Stimulated activated naive CD4-positive, alpha-beta T cell (primary cell): ENCODE measurements at regions not wholly inside any gene's neighbourhood (a gene's known extent, or its start where the extent isn't known, plus 50 kb on each side); places are given as distances from the start of the nearest gene placed in this dataset.

ENCODE experiments used
- DNase-seq, 6 experiments: peaks; one replicate each; lab custom pipeline; 2025; lab: John Stamatoyannopoulos, UW

DNA sequence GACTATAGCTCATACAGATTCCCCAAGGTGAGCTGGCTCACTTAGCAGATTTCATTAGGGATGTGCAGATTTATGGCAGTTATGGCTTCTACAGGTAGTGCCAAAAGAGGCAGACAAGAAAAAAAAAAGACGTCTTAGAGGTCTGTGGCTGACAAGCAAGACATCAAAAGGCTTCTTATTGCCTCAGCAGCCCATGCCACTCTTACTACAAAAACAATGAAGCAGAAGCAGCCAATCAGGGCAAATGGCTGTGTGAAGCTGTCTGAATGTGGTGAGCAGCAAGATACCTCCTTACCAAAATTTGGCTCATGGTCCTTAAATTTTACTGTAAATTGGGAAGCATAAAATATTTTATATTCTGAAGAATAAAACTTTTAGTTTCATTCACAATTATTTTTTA, 557.5 kb upstream of the GOLIM4 start:
- DNase-seq, result no peak

DNA sequence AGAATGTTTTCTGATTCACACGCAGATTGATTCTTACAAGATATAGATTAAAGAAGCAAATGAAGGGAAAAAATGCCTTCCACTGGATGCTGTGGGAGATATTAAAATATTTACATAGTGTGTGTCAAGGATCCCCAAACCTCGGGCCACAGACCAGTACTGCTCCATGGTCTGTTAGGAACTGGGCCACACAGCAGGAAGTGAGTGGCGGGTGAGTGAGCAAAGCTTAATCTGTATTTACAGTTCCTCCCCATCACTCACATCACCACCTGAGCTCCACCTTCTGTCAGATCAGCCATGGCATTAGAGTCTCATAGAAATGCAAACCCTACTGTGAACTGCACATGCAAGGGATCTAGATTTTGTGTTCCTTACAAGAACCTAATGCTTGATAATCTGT, 552.6 kb upstream of the GOLIM4 start:
- no peak for DNase-seq

DNA sequence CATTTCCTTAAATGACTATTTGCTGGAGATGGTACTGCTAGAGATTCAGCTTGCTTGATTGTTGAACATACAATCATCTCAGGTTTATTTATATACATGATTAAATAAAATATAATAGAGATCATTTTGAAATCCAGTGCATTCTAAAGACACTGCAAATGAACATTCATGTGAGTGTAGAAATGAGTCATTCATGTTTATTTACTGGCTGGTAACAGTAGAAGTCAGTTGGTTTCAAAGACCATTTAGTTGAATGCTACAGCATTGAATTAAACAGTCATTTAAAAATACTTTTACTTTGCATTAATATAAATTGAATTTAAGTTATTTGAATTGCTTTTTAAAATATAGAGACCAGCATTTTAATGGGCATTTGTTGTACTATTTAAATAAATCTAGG, 551.9 kb upstream of the GOLIM4 start:
- no peak for DNase-seq

DNA sequence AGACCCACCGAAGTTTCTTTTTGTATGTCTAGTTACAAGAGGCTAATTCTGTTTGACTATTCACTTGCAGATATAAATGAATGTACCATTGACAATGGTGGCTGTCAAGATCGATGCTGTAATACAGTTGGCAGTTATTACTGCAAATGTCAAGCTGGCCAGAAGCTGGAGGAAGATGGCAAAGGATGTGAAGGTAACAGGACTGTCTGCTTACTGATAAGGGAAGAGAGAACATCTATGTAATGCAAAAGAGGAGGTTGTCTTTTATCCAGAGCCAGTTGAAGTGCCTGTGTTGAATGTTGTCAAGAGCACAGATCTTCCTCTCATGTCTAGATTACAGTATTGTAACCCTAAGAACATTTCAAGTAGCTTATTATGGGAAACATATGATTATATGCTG, 549.5 kb upstream of the GOLIM4 start:
- DNase-seq, result no peak

DNA sequence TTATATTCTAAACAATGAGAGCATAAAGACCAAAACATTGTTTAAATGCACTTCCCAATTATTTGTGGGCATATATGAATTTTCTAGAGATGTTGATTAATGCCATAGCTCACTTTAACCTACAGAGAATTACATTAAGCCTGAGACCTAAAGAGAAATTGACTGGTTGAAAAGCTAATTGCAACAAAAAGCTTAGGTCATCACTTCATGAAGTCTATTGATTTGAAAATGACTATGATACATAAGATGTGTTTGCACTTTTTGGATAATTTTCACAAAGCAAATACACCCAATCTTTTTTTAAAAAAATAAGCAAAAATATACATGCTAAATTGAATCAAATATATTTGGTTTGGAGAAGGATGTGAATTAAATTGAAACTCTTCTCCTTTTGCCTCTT, 532.8 kb upstream of the GOLIM4 start:
- DNase-seq, result no peak

DNA sequence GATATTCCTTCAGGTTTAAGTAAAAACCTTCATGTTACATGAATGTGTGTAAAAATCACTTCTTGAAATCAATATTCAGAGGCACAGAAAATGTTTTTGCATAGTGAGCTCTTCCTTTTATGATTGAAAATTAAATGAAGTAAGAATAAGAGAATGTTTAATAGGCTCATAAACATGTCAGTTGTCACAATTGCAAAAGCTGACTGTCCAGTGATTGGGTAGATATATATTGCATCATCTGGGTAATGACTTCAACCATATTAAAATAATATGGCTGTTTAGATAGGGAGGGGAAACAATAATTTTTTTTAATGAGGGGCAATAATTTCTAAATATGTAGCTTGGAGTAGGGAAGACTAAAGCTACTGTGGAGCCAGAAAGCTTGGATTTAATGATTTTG, 529.8 kb upstream of the GOLIM4 start:
- no peak for DNase-seq

DNA sequence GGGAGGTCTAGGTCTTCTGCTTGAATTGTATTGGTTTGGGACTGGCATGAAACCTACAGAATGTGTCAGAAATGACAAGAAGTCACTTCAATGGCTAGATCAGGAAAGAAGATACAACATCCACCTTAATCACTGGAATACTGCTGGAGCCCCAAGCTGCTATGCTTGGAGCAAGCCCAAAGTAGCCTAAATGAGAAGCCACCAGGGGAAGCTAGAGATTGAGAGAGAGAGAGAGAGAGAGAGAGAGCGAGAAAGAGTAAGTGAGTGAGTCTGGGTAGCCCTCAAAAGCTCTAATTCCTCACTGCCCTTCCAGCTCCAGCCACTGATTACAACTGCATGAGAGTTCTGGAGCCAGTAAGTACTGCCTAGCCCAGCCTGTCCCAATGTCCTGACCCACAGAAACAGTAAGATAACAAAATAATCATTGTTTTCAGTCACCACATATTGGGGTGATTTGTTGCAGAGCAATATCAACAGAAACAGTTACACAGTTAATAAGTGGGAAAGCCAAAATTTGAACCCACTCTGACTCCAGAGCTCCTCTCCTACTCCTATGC, 529.2 kb upstream of the GOLIM4 start:
- no peak for DNase-seq

DNA sequence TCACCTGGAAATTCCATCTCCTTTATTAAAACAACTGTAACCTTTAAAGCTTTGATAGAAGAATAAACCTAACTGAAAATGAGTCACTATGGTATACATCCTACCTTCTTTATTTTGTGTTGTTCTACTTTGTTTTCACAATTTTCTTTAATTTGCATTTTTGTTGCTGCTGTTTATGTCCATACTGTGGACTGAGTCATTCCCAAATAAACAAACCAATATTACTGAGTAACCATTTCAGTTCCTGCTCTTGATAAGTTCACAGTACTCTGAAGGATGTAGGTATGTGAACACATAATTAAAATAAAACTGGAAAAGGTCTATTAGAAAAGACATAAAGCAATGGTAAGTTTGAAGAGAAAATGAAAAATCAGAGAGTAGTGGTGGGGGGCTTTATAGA, 528.5 kb upstream of the GOLIM4 start:
- DNase-seq, result no peak

DNA sequence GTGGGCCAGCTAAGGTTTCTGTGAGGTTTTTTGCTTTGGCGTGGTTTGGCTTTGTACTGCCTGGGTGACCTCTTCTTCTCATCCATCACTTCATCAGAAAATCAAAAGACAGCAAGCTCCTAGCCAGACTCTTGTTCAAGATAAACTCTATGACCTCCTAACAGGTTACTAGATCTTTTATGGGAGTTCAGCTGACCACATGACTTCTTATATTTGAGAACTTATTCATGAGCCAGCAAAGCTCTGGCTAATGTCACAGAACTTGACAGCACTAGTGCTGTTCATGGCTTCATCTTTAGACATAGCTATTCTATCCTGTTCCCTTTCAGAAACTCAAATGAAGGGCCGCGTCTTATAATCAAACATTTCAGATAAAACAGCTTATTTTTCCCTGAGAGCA, 527.1 kb upstream of the GOLIM4 start:
- no peak for DNase-seq

DNA sequence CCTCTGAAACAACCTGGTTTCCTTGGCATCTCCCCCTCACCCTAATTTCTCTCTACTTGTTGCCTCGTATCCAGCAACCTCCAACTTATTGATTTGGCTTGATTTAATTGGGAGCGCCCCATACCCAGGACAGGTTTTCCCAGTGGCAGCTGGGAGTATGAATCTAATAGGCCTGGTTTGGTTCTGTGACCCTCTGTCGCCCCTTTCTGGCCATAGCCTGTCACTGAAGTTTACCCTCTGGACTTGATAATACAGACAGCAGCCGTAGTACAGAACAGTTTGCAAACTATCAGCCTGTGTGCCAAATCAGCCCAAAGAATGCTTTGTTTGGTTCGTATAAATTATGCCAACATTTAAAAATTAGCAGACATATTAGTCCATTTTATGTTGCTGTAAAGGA, 525.1 kb upstream of the GOLIM4 start:
- no peak for DNase-seq

DNA sequence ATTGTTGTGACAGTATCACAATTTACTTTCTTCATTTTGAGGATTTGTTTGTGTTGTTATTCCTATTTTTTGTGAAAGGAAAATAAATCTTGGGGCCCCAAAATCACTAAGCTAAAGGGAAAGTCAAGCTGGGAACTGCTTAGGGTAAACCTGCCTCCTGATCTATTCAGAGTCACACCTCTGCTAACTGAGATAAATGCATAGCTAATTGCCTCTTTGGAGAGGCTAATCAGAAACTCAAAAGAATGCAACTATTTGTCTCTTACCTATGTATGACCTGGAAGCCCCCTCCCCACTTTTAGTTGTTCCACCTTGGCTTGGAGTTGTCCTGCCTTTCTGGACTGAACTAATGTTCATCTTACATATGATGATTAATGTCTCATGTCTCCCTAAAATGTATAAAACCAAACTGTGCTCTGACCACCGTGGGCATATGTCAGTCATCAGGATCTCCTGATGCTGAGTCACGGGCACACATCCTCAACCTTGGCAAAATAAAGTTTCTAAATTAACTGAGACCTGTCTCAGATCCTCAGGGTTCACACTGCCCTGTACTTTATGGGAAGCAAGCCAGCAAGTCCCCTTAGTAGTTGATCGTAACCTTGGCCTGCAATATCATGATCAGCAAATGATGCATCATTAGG, 523.2 kb upstream of the GOLIM4 start:
- DNase-seq, result no peak

DNA sequence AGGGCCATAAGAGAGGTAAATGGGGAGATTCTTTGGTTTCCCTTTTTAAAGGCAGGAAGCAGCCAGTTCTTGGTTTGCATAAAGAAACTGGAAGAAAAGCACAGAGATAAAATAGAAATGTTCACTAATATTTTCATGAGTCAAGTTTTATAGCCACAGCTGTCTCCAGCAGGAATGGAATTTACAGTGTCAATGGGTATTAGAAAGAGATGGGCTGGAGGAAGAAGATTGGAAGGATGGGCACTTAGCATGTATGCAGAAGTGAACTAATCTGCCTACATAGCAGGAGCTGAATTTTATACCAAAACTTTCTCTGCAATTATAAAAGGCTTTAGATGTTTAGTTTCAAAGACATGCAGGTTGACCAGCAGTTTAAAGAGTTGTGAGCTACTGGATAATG, 521.9 kb upstream of the GOLIM4 start:
- DNase-seq, result no peak

DNA sequence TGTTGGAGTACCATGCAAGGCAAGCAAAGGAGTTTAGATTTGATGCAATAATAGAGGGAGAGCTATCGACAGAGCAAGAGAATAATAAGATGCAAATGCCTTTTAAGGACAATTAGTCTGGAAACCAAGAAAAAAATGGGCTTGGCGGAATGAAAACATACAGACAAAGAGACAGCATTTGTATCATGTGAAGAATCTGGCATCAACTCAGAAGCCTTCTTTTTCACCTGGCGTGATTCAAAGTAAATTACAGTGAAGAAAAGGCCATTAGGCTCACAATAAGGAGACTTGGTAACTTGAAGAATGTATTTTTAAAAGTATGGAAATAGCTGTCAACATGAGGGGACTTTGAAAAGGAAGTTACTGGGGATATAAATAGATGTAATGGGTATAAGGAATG, 521.2 kb upstream of the GOLIM4 start:
- DNase-seq, result no peak

DNA sequence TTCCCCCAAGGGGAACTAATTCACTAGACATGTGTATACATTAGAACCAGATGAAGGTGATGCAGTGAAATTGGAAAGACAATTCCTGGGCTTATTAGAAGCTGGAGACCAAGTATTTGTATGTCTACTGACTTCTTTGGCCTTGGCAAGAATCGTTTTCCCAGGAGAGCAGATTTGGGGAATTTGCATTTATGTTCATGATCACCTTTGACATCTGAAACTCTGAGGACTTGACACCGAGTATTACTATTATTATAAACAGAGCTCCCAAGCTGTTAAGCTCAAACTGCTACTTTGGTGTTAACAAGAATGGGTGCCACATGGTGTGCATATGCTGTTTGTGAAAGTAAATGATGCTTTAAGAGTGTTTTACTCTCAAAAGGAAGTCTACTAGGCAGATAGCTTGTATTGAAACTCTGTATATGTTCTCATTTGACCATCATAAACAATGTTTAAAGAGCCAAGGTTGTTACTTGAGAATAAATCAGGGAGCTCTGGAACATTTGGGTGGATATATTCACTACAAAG, 519.8 kb upstream of the GOLIM4 start:
- DNase-seq, result no peak

DNA sequence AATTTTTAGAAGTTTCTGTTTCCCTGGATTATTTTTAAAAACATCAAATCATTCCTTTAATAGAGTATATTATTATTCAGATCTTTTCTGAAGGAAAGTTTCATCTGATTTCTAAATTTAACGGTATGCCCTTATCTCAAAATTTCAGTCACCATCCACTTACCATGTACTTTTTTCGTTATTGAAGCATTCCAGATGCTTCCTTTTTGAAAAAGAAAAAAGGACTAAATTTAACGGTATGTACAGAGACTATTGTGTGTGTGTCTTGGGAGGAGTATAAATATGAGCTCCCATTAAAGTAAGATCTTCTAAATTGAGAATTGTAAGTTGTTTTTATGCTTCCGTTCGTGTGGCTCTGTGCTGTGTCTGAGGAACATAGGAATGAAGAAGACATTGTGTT, 517.4 kb upstream of the GOLIM4 start:
- no peak for DNase-seq

DNA sequence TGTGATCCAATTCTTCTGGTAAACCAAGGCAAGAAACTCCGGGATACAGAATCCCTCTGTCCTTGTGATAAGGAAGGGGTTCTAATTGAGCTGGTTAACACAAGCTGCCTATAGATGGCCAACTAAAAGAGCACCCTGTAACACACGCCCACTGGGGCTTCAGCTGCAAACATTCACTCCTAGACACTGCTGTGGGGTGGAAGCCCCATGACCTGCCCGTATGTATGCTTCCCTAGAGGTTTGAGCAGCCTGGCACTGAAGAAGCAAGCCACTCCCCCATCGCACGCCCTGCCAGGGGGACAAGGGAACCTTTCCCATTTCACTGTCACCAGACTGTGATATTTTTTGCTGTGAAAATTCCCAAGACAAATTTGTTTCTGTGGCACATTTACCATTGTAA, 516.9 kb upstream of the GOLIM4 start:
- DNase-seq, result no peak

DNA sequence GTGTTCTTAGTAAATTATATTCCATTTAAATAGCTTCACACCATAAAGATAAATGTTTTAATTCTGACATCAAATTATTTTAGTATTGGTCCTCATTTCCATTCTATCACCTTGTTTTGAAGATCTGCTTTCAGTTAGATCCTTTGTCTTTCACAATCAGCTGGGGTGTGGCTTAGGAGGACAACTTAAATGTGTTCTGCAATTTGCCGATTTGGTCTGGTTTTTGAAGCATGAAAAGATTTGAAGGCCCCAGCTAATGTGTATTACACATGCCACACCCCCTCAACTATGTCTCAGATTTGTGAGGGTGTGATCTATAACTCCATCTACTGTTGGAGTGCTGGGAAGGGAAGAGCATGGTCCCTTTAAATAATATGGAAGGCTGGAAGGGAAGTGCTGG, 516.1 kb upstream of the GOLIM4 start:
- no peak for DNase-seq

DNA sequence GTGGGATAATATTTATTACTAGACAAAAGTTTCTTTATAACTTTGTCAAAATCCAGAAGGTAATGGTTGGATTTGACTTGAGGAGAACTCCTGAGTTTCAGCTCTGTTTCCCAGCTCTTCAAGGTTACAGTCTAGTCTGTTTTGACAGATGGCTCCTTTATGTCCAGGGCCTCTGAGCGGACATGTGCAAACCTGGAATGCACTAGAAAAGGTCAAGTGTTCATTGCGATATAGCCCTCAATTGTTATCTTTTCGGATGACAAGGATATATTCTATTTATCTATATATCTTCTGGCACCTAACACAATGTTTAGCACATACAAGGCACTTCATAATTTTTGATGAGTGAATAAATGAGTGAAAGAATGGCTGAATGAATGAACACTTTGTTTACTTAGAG, 513.2 kb upstream of the GOLIM4 start:
- no peak for DNase-seq

DNA sequence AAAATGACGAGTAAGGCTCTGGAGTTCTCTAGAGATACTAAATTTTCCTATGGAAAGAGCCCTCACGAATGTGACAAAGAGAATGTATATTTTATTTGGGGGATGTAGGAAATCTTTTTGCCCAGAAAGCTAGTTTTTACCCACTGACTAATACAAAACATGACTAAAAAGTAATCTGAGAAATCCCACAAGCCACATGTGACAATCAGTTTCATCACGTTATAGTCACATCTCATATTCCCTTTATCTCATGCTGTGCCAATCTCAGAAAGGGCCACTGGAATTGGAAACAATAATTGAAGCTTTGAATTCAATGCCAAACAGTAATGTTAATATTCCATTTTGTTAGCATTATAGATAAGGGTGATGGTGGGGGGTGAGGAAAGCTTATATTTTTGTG, 509.0 kb upstream of the GOLIM4 start:
- DNase-seq, result no peak

DNA sequence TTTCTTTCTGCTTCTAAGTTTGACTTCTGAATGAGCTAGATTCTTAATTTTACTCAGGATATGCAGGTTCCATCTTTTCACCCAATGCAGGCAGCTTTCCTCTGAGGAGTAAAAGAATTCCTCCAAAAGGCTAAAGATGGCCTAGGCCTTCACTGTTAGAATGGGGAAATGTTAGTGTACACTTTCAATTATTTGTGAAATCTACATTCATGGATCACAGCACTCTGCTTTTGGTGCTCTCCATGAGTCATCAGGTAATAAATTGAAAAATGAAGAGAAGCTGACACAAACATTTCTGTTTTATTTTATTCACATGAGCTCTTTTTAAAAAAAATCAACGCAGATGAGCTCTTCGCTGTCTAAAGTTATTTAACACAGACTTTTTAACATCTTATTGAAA, 502.5 kb upstream of the GOLIM4 start:
- DNase-seq, result no peak

DNA sequence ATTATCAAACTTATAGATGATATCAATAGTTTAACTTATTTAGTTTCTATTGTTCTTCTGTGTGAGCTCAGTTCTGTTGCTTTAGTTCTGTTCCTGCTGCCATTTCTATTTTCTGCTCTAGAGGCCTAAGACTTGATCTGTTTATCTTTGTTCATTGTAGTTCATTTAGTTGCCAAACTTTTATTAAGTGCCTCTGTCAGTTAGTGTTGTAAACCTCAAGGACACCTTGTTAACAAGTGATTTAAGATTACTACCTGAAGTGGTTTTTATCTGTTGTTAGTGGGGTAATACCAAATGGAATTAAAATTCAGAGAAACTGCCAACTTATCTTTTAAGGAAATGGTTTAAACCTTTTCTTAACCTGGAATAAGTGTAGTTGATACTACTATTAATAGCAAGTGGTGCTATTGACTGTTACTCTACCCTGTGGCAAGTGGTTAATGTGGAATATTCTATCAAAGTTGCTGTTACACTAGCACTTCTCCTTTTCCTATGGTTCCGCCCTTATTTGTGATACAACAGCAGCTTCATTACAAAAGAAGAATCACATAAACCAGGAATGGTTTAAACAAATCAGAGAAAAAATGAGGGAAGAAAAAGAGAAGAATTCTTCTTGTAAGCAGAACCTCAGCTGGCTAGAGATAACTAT, 500.6 kb upstream of the GOLIM4 start:
- no peak for DNase-seq

DNA sequence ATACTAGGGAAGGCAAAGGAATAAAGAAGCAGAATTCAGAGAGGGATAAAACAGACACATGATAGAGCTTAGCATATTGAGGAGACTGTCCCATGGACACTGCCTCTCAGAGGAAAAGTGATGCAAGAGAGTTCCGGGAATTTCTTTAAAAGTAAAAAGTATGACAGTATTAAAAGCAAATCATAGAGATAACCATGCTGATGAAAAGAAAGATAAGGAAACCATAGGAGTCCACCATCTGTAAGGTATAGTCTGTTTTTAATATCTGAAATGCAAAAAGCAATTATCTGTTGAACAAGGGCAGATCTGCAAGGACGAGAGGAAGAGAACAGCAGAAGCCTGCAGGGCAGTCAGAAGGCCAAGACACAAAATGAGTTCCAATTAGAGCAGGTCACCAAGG, 495.9 kb upstream of the GOLIM4 start:
- no peak for DNase-seq

DNA sequence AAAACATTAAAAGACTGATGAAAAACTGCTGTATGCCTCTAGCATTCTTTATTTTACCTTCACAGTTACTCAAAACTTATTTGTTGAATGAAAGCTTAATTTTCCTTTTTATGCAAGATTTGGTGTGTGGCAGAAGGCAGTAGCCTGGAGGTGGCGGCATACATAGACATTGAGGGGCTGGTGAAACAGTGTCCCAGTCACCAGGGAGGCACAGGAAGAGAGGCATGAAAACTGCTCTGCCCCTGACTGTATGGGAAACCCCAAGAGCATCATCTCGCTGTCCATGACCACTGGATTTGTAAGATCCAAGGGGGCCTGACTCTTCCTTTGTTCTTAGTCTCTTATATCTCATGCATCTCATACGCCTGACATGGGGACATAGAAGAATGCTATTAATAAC, 493.7 kb upstream of the GOLIM4 start:
- no peak for DNase-seq

DNA sequence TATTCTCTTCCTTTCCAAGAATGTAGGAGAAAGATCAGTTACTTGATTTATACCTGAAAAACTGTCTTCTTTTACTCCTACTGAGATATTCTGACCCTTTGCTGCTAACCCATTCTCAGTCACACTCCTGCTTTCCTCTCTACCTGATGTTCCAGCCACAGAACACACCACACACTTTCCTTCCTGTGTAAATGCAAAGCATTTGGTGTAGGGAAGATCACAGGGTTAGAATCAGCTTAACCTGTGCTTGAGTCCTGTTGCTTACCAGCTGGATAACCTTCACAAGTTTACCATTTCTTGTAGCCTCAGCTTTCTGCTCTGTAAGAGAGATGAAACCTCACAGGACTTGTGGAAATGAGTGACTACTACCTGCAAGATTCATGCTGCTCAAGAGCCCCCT, 489.8 kb upstream of the GOLIM4 start:
- DNase-seq, result no peak
